ENCODE measurements at regions not wholly inside any gene's neighbourhood (a gene's known extent, or its start where the extent isn't known, plus 50 kb on each side); places are given as distances from the start of the nearest gene placed in this dataset.
"Not testable (repeated sequence)": the region's sequence is repeated elsewhere in the genome, so short reads cannot be mapped to it uniquely, and the experiment has no call there.

GRCh38 chr1:168490306-168490705 lies 53.5 kb downstream of the XCL2 start:
- DNase-seq (ENCODE audit: low spot score) = no peak

GRCh38 chr1:168488138-168488537 lies 55.7 kb downstream of the XCL2 start:
- DNase-seq (ENCODE audit: low spot score) = no peak

GRCh38 chr1:168486820-168487219 lies 57.0 kb downstream of the XCL2 start:
- not testable (repeated sequence) for DNase-seq (ENCODE audit: low spot score)

GRCh38 chr1:168485048-168485447 lies 58.7 kb downstream of the XCL2 start:
- DNase-seq (ENCODE audit: low spot score) = no peak

- no peak for DNase-seq (ENCODE audit: low spot score)
Measured at GRCh38 chr1:168484083-168484482, 59.7 kb downstream of the XCL2 start.

GRCh38 chr1:168483539-168483938 lies 60.3 kb downstream of the XCL2 start:
- DNase-seq (ENCODE audit: low spot score) = no peak

DNA sequence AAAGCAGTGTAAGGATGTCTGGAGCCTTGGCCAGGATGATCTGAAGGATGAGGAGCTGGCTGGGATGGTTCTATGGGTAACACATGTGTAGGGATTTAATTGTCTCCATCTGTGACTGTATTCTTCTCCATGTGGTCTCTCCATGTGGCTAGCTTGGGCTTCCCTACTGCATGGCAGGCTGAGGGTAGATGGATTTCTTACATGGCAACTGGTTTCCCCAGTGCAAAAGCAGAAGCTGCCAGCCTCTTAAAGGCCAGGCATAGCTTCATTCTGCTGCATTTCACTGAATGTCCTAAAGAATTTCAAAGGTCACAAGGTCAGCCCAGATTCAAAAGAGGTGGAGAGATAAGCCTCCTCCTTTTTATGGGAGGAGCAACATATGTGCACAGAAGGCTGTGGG lies 61.7 kb downstream of the XCL2 start:
- no peak for DNase-seq (ENCODE audit: low spot score)

DNA sequence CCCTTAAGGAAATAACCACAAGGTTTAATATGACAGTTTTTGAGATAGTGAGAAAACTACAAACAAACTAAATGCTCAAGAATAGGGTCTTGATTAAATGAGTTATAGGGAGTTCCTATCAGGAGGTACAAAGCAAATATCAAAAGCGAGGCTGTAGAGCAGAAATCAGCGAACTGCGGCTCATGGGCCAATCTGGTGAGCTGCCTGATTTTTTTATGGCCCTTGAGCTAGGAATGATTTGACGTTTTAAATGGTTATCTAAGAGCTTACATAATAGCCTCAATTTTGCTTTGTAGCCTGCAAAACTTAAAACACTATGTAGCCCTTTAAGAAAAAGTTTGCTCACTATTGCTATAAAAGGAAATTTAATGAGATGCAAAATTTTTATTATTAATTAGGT lies 62.2 kb downstream of the XCL2 start:
- DNase-seq (ENCODE audit: low spot score) = no peak

DNA sequence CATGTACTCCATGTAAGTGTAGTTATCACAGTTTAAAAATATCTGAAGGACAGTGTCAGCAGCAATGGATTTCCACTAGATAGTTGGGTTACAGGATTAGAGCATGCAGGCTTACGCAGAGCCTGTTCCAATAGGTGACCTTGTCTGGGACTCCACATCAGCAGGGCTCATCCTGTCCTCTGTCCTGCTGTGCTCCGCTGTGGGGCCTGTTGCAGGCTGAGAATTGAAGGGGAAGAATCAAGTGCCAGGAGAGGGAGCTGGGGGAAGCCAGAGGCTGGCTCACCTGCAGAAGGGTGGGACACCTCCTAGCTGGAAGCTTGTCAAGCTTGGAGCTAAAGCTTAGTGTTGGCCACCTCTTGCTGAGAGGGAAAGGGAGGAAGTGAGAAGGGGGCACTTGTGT lies 62.8 kb downstream of the XCL2 start:
- DNase-seq (ENCODE audit: low spot score) = no peak

DNA sequence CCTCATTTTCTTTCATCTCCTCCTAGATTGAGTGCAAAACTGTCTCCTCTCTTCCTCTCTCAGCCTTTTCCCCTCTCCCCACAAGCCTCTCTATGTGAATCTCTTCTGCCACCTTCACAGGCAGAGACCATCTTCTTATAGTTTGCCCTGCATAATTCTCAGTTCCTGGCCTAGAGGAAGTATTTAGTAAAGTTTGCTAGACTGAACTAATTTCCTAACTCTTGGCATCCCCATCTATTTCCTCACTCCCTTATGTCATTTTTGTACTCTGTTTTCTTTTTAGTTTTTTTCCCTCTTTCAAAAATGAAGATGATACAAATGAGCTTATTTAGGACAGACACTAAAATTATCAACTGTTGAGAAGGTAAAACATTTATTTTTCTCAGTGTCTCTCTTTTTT lies 66.0 kb downstream of the XCL2 start:
- DNase-seq (ENCODE audit: low spot score) = no peak

DNA sequence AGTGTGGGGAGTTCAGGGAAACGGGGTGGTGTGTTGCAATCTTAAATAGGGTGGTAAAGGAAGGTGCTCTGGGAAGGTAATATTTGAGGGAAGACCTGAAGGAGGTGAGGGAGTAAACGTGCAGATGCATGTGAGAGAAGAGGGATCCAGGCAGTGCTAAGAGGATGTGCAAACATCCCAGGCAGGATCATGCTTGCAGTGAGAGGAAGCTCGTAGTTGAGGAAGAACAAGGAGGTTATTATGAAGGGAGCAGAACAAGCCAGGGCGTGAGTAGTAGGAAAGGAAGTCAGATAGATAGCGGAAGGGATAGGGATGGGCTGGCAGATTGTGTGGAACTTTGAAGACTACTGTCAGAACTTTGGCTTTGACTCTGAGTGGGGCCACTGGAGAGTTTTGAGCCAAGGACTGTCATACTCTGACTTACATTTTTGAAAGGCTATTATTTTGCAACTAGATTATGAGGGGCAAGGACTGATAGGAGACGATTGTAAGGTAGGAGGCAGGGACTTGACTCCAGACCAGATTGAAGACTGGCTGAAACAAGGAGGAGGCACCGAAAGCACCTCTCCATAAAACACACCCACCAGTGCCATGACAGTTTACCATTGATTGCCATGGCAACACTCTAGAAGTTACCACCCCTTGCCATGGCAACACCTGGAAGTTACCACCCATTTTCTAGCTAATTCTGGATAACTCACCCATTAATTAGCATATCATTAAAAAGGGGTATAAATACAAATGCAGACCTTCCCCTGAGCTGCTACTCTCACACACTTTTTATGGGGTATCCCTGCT lies 67.0 kb downstream of the XCL2 start:
- DNase-seq (ENCODE audit: low spot score) = no peak

GRCh38 chr1:168474322-168474721 lies 69.5 kb downstream of the XCL2 start:
- no peak for DNase-seq (ENCODE audit: low spot score)

DNA sequence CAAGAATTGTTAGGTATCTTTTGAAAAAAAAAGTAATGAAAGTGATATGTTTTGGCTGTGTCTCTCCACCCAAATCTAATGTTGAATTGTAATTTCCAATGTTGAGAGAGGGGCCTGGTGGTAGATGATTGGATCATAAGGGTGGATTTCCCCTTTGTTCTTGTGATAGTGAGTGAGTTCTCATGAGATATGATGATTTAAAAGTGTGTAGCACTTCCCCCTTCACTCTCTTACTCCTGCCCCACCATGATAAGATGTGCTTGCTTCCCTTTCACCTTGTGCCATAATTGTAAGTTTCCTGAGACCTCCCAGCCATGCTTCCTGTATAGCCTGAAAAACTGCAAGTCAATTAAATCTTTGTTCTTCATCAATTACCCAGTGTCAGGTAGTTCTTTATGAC lies 70.7 kb downstream of the XCL2 start:
- no peak for DNase-seq (ENCODE audit: low spot score)

- DNase-seq (ENCODE audit: low spot score) = peak; percentile 13
Measured at GRCh38 chr1:168472223-168472622, 71.6 kb downstream of the XCL2 start.

DNA sequence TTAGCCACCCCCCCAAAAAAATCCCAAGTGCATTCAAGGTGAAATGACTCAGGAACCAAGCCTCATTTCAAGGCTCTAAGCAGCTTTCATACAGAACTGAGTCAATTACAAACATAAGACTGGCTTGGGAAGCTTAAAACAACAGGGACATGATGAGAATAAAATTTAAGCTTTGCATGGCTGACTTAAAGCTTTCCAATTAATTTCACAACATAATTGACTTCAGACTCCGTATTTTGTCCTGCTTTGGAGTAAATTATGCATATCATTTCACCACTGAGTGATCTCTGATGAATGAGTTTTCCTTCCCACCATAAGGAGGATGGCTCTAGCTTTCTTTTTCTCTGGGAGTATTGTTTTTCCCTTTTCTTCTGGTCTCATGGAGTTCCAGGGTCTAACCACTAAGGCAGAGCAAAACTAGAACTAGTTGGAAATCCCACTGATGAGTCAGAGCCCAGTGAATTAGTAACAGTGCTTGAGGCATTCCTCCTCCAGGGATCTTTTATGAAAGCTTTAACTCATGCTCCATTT lies 72.8 kb downstream of the XCL2 start:
- DNase-seq (ENCODE audit: low spot score) = no peak

DNA sequence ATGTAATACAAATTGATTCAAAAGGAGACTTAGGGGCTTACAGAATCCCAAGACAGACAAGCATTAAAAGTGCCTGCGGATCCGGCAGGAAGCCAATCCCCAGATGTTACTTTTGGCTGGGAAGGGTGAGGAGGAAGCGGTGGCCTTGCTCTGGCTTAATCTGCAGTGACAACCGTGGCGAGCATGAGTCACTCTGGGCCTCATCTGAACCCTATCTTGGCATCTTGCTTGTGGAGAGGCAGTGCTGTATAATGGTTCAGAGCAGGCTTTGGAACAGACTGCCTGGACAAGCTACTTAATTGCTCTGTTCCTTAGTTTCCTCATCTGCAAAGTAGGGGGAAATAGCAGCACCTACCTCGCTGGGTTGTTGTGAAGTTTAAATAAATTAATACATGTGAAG lies 74.1 kb downstream of the XCL2 start:
- no peak for DNase-seq (ENCODE audit: low spot score)

DNA sequence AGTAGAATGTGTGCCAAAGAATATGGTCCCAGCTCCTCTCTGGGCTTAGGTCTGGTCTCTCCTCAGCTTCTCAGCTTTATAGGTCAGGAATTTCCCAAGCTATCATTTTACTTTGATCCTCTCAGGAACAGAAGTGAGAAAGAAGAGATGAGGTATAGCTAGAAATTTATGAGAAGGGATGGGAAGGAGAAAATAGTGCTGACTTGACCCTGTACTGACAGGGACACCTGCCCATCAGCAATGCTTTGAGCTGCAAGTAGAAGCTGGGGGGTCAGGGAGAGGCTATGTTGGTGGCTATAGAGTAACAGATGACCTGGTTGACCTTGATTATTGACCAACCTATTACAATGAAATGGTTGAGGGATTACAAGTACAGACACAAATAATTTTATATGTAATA lies 75.0 kb downstream of the XCL2 start:
- DNase-seq (ENCODE audit: low spot score) = no peak

GRCh38 chr1:168468042-168468809 lies 75.6 kb downstream of the XCL2 start:
- DNase-seq (ENCODE audit: low spot score) = no peak

DNA sequence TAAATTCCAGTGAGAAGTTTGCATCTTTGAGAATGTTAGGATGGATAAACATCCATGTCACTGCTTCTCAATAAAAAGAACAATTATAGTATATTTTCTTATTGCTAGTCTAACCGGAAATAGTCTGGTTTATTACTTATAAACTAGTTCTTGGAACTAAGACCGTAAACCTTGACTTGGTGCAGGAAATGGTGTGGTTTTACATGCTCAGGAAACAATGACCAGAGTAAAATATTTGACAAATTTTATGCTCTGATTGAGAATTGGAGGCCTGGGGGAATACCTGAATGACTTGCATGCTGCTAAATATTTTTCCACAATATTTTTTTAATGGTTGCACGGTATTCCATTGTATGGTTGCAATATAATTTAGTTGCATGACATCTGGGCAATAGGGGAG lies 76.3 kb downstream of the XCL2 start:
- DNase-seq (ENCODE audit: low spot score) = no peak

- DNase-seq (ENCODE audit: low spot score) = no peak
Measured at GRCh38 chr1:168466714-168467131, 77.1 kb downstream of the XCL2 start.

DNA sequence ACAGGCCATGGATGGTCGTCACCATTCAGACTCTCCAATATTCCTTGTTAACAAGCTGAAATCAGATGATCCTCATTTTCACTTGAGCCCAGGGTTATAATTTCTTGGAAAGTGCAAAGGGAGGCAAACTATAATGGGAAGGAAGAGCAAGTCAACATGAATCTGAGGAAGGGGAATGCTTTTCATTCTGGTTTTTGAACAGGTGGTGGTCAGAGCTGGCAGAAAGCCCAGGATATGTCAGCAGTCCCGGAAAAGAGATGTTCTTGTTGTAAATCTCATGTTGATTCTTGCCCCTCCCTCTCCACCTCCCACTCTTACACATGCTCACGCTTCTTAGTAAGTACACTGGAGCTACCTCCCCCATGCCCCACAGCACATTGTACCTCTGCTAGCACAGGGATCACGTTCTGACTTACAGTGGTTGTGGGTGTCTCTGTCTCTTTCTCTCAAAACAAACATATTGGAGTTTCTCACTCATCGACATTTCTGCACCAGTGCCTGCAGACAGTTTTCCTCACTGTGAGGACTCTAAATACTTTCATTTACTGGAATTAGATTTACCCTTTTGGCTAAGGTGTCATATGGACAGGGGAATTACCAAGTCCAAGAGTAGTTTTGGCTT lies 77.6 kb downstream of the XCL2 start:
- DNase-seq (ENCODE audit: low spot score) = no peak

DNA sequence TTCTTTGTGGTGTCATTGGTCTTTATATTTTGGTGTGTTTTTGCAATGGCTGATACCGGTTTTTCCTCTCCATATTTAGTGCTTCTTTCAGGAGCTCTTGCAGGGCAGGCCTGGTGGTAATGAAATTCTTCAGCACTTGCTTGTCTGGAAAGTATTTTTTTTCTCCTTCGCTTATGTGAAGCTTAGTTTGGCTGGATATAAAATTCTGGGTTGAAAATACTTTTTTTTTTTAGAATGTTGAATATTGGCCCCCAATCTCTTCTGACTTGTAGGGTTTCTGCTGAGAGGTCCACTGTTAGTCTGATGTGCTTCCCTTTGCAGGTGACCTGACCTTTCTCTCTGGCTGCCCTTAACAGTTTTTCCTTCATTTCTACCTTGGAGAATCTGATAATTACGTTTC lies 82.7 kb downstream of the XCL2 start:
- DNase-seq (ENCODE audit: low spot score) = not testable (repeated sequence)

DNA sequence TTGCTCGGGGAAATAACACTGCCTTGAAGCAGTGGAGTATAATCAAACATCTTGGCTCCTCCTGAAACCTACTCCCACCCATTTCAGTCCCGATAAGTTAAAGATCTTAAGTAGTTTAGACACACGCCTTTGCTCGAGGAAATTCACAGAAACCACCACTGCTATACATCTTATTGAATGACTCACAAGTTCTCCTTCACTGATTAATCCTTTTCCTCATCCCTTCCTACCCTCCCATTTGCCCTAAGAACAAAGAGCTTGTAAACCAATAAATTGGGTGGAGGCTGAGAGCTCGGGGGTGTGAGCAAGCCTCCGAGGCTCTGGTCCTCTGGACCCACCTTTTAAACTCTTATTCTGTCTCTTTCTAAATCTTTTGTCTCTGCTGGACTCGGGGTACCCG lies 86.5 kb downstream of the XCL2 start:
- not testable (repeated sequence) for DNase-seq (ENCODE audit: low spot score)
